MCF 10A (cell line): ENCODE measurements at regions not wholly inside any gene's neighbourhood (a gene's known extent, or its start where the extent isn't known, plus 50 kb on each side); places are given as distances from the start of the nearest gene placed in this dataset.

Source experiments
- BruUV-seq: library from RNA; stranded (reverse); fragments of 400-500 nt; replicated peaks from 2 replicates; lab custom pipeline; 2021; lab: Mats Ljungman, UMichigan
- CTCF ChIA-PET: fragments of 300-600 bp; sonication (Branson Sonifier 250); formaldehyde crosslinking; extraction: SDS; loops from one replicate; lab custom pipeline; 2021; ENCODE audit warnings: antibody characterized with exemption, inconsistent platforms; lab: Yijun Ruan, JAX
- POLR2A ChIA-PET: fragments of 300-600, 350-650 bp; sonication (Branson Sonifier 250); formaldehyde crosslinking; extraction: SDS; loops from one replicate; lab custom pipeline; 2020; ENCODE audit warnings: antibody characterized with exemption, inconsistent platforms; lab: Yijun Ruan, JAX
- DNase-seq: peaks from one replicate; pipeline ENCODE4 v3.0.0-alpha.2; 2018; ENCODE audit not compliant: unreplicated experiment
- H3K27ac Mint-ChIP-seq: one replicate; pipeline ENCODE4 v1.8.0; 2022; ENCODE audit warnings: mild to moderate bottlenecking, low read depth, mixed read lengths; ENCODE audit not compliant: unreplicated experiment
- H3K27me3 Mint-ChIP-seq: one replicate; pipeline ENCODE4 v1.8.0; 2022; ENCODE audit warnings: mixed read lengths; ENCODE audit not compliant: insufficient read depth, unreplicated experiment
- H3K36me3 Mint-ChIP-seq: one replicate; pipeline ENCODE4 v1.8.0; 2022; ENCODE audit warnings: mild to moderate bottlenecking, moderate library complexity, mixed read lengths; ENCODE audit not compliant: insufficient read depth, unreplicated experiment
- H3K4me1 Mint-ChIP-seq: one replicate; pipeline ENCODE4 v1.8.0; 2022; ENCODE audit warnings: mixed read lengths; ENCODE audit not compliant: insufficient read depth, unreplicated experiment
- H3K4me3 Mint-ChIP-seq: one replicate; pipeline ENCODE4 v1.8.0; 2022; ENCODE audit warnings: mild to moderate bottlenecking, moderate library complexity, mixed read lengths; ENCODE audit not compliant: unreplicated experiment
- H3K9me3 Mint-ChIP-seq: one replicate; pipeline ENCODE4 v1.8.0; 2022; ENCODE audit warnings: mixed read lengths; ENCODE audit not compliant: unreplicated experiment
- intact Hi-C: fragments of 100-400 bp; cut with micrococcal nuclease; formaldehyde crosslinking; loops from 2 replicates; pipeline ENCODE4 v1.14.1; 2022
- TF ChIP-seq, protein P1 (sequence below): fragments of 200-600 bp; IDR thresholded peaks from one replicate; pipeline ENCODE4 v1.8.0; 2022; ENCODE audit warnings: antibody characterized with exemption, mild to moderate bottlenecking; ENCODE audit not compliant: unreplicated experiment

DNA sequence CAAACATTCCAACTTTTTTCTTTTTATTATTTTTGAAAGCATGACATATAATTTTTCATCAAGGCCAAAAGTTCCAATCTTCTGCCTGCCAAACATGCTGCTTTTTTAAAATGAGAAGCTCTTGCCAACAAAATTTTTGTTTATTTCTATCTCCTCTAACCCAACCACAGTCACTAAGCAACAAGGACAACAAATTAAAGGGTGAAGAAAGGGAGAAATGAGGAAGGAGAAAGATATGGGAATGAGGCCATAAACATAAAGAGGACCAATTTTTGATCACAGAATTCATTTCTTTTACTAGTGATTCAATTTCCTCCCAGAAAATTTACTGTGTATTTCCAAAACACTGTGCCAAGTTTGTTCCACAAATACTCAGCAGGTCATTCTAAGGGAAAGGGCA is 537.0 kb upstream of the DIAPH2 start:
- Mint-ChIP-seq H3K4me1 (no peaks in the 10 kb centered on the region), H3K9me3 (no peaks in the 10 kb centered on the region), H3K27me3 (no peaks in the 10 kb centered on the region), H3K4me3 (no peak overlapping the region), H3K36me3 (no peaks in the 10 kb centered on the region), H3K27ac (no peak overlapping the region)
- BruUV-seq: no TSS peak
- TF ChIP-seq, protein P1, sequence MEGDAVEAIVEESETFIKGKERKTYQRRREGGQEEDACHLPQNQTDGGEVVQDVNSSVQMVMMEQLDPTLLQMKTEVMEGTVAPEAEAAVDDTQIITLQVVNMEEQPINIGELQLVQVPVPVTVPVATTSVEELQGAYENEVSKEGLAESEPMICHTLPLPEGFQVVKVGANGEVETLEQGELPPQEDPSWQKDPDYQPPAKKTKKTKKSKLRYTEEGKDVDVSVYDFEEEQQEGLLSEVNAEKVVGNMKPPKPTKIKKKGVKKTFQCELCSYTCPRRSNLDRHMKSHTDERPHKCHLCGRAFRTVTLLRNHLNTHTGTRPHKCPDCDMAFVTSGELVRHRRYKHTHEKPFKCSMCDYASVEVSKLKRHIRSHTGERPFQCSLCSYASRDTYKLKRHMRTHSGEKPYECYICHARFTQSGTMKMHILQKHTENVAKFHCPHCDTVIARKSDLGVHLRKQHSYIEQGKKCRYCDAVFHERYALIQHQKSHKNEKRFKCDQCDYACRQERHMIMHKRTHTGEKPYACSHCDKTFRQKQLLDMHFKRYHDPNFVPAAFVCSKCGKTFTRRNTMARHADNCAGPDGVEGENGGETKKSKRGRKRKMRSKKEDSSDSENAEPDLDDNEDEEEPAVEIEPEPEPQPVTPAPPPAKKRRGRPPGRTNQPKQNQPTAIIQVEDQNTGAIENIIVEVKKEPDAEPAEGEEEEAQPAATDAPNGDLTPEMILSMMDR: no peak
- intact Hi-C loops: no loop called here
- ChIA-PET CTCF (no interaction called here), POLR2A (no interaction called here)
- no peak for DNase-seq

DNA sequence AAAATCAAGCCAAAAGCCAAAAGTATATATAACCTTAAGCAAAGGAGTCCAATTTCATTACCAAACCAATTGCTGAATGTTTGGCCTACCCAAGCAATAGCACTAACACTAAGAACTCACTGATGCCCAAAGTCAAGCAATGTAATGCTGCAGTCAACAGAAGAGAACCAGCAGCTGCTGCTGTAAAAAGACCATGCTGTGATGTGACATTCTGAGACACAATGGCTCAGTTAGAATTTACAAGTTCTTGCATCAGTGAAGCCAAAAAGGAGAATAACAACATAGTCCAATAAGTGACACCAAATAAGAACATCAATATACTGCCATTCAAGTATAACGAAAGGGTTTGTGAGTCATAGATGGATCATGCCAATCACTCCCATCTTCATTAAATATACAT is 514.0 kb upstream of the DIAPH2 start:
- no peak for DNase-seq
- Mint-ChIP-seq H3K4me1 (no peaks in the 10 kb centered on the region), H3K36me3 (no peaks in the 10 kb centered on the region), H3K4me3 (no peak overlapping the region), H3K9me3 (no peaks in the 10 kb centered on the region), H3K27me3 (peaks cover 26% of the 10 kb centered on the region), H3K27ac (no peak overlapping the region)
- ChIA-PET POLR2A (no interaction called here), CTCF (no interaction called here)
- intact Hi-C loops: no loop called here
- TF ChIP-seq, protein P1: no peak
- BruUV-seq: no TSS peak

DNA sequence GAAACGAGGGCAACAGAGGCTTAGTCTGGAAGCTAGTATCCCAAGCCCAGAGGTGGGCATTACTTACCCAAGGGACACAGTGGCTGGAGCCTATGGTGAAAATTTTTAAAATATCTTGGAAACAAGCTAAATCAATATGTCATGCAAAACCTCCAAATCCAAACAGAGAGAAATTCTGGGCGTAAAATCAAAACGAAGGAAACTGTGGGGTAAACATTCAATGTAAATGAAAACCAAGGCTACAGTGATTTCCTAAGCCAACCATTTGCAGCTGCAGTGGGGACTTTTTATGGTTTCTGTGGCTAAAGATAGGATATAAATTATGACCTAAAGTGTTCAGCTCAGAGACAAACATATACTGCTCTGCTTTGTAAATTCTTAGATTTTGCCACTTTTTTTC is 507.7 kb upstream of the DIAPH2 start:
- POLR2A ChIA-PET: no interaction called here
- Mint-ChIP-seq H3K4me3 (no peak overlapping the region), H3K36me3 (no peaks in the 10 kb centered on the region), H3K9me3 (no peaks in the 10 kb centered on the region), H3K4me1 (peaks cover 8% of the 10 kb centered on the region), H3K27me3 (no peaks in the 10 kb centered on the region), H3K27ac (no peak overlapping the region)
- no TSS peak for BruUV-seq
- CTCF ChIA-PET: no interaction called here
- no peak for DNase-seq
- TF ChIP-seq, protein P1: no peak
- intact Hi-C loops: loop anchor here (5.0 kb wide), 1 partner anchor 725 kb away; no protein-coding TSS in a partner anchor

DNA sequence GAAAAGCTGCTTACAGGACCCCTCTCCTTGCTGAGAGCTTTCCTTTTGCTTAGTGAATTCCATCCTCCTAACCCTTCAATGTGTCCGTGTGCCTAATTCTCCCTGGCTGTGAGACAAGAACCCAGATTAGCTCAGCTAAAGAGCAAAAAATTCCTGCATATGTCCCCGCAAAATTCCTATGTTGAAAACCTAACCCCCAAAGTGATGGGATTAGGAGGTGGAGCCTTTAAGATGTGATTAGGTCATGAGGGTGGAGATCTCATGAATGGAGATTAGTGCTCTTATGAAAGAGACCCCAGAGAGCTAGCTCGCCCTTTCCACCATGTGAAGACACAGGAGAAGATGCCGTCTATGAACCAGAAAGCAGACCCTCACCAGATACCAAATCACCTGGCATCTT is 503.0 kb upstream of the DIAPH2 start:
- CTCF ChIA-PET: interaction anchor here (0.7 to 3.6 kb wide), 9 partner anchors 279 to 870 kb away, joined by 3 to 38 read pairs (median 4); no protein-coding TSS in a partner anchor
- H3K27ac Mint-ChIP-seq: peak overlapping the region; percentile 89
- intact Hi-C loops: loop anchor here (1.0 to 5.0 kb wide), 4 partner anchors 279 to 1125 kb away; no protein-coding TSS in a partner anchor

More for the DNA sequence above, 503.0 kb upstream of the DIAPH2 start:
- Mint-ChIP-seq H3K4me3 (no peak overlapping the region), H3K9me3 (no peaks in the 10 kb centered on the region), H3K27me3 (no peaks in the 10 kb centered on the region), H3K36me3 (no peaks in the 10 kb centered on the region), H3K4me1 (peaks cover 8% of the 10 kb centered on the region)
- TF ChIP-seq, protein P1: no peak
- no TSS peak for BruUV-seq
- no peak for DNase-seq
- POLR2A ChIA-PET: interaction anchor here (0.5 to 1.3 kb wide), 3 partner anchors 415 to 682 kb away, joined by 3 to 4 read pairs (median 4); no protein-coding TSS in a partner anchor
